NCI-H2196 (cell line): ENCODE measurements at regions not wholly inside any gene's neighbourhood (a gene's known extent, or its start where the extent isn't known, plus 50 kb on each side); places are given as distances from the start of the nearest gene placed in this dataset.
"Not testable (repeated sequence)": the region's sequence is repeated elsewhere in the genome, so short reads cannot be mapped to it uniquely, and the experiment has no call there.

Source experiments
- DNase-seq: peaks from one replicate; lab custom pipeline; 2025; ENCODE audit not compliant: unreplicated experiment; lab: John Stamatoyannopoulos, UW

DNA sequence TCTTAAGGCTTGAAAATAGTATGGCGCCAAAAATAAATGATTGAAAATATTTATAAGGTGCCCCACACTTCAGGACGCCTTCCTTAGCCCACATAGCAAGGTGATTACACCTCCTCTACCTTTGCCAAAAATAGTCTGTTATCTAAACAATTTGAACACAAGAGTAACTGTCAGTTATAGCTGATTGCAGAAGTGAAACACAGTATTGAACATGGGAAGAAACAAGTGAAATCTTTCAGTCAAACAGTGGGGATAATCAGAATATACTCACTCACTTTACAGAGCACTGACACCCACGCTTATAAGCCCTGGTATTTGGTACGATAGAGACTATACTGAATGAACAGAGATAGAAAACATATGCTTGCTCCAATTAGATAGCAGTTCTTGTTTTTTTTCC lies 203.1 kb downstream of the RAB38 start:
- DNase-seq = no peak

DNA sequence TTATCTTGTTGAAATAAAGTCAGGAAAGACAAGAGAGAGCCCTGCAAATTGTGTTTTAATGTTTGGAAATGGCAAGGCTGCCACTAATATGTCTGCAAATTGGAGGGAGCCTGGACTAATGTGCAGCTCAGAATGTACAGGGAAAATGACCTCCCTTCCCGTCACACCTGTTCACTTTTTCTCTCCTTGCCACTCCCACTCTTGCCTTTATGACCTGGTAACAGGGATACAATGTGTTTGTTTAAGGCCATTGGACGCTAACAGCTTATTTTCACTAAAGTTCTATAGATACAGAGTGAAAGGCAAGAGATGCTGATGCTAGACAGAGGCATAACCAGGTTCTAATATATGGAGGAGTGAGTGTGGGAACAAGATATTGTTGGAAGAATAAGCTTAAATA lies 203.9 kb downstream of the RAB38 start:
- DNase-seq = no peak

DNA sequence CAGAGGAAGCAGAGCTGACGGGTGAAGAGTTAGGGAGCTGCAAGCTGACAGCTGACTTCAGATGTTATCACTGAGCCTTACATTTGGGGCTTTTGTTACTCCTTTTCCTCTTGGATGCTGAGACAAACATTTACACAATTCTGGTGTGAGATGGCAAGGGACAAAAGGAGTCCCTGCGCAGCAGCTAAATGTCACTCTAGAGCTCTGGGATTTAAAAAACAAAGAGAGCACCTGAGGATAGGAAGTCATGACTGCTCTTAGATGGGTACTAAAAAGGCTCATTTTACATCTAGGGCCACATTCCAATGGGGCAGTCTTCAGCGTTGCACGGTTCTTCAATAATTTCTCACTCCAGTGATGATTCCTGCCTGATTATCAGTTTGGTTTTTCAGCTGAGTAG lies 204.5 kb downstream of the RAB38 start:
- no peak for DNase-seq

DNA sequence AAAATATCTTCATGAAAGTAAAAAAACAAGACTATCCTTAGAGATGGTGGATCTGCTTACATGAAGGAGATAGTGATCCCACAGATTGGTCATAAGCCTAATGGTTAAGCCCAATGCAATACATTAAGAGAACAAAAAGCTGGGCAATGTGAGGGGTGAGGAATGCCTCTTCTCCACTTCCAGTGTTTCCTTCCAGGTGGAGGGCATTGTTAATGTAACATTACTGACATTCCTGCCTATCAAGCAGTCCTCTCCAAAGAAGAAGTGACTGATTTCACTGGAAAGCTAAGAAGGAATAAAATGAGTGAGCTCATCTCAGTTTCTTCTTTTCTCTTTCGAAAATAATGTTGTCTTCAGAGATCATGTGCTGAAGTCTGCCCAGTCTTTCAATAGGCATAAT lies 207.8 kb downstream of the RAB38 start:
- DNase-seq = no peak

DNA sequence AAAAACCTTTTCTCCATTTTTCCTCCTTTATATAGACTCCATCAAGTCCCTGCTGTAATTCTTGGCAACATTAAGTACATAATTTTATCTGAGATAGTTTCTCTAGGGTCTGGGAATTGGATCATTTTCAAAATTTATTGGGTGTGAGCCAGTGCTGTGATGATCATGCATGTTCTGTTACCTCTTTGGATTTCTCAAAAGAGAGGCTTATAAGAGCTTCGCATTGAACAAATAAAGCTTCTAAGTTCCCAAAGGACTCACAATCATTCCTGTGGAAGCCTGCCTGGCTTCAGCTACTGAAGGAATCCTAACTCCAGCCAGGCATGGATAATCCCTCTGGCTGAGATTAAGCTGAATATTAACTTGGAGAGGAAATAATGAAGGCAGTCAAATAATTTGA lies 208.5 kb downstream of the RAB38 start:
- DNase-seq = no peak

DNA sequence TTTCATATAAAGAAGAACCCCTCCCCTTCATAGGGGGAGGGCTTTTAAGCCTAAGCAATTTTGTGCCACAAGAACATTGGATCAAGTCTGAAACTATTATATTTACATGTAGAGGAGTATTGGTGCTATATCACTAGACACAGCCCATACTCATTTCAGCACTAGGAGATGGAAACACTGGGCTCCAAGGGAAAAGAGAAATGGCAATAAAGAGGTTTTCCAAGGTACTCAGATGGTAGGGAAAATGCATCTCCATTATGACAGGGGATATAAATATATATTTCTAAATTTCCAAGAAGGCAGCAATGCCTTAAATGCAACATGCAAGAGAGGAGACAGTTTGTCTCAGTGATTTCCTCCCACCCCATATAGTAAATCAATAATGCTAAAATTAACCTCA lies 209.0 kb downstream of the RAB38 start:
- DNase-seq = no peak

DNA sequence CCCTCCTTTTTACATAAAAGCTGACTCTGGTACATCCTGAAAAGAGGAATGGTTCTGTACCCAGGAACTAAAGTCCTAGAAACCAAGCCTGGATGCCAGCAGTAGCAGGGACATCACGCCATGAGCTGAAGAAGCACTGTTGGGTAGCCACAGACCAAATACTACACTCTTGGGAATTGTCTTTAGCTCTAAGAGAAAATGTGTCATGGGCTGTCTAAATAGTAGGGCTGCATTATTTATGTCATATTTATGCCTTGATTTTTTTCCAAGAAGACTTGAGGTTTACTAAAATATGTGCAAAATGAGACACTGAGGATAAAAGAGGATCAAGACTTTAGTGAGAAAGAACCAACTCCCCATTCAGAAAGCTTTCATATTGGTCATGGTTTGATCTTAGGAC lies 213.6 kb downstream of the RAB38 start:
- no peak for DNase-seq

DNA sequence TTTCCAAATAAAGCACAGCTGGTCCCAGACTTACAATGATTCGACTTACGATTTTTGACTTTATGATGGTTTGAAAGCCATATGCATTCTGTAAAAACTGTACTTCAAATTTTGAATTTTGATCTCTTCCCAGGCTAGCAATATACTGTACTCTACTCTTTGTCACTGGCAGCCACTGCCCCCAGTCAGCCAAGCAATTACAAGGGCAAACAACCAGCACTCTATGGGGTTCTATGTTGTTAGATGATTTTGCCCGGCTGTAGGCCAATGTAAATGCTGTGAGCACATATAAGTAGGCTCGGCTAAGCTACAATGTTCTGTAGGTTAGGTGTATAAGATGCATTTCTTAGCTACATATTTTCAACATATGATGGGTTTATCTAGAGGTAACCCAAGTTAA lies 217.3 kb downstream of the RAB38 start:
- DNase-seq = no peak

DNA sequence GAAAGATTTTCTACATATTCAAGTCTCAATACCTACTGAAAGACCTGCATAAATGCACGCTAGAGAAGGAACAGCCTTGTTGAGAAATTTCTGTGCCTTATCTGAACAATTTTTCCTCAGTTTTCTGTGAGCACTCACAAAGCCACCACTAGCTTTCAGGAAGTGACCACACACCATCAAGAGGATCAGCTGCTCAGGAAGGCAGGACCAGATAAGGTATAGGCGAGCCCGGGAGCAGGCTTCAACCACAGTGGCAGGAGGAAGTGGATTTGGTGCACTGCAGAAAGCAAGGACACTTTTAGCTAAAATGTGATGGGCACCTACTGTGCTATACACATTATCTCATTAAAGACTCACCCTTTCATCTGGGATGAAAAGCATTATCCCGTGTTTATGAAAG lies 220.8 kb downstream of the RAB38 start:
- no peak for DNase-seq

DNA sequence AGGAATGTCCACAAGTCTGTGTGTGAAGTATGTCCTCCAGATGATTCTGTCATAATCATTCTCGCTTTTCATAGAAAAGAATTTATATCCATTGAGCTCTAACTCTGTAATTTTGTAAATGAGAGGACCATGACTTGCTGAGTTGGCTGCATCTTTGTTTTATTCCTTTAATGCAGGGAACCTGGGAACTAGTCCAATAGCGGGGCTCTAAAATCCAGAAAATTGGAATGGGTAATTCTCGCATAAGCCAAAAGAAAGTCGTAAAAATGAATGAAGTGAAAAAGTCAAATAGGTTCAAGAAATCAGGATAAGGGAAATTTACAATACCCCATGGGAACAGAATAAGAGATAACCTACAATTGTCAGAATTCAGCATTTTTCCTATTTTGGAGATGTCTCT lies 232.5 kb downstream of the RAB38 start:
- DNase-seq = no peak

DNA sequence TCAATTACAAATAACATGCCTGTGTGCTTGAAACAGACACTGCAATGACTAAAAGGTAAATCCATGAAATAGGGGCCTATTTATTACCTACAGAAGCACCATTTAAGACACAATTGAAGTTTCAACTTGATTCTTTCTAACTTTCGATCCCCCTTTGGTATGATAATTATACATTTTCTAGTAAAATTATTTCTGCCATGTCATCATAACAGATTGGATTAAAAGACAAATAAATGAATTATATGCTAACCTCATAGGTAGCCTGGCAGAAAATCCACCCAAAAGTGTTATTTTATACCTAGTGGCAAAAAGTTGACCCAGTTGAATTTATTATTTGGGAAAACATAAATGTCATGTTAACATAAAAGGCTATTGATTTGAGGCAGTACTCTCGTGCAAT lies 241.1 kb downstream of the RAB38 start:
- DNase-seq = no peak

DNA sequence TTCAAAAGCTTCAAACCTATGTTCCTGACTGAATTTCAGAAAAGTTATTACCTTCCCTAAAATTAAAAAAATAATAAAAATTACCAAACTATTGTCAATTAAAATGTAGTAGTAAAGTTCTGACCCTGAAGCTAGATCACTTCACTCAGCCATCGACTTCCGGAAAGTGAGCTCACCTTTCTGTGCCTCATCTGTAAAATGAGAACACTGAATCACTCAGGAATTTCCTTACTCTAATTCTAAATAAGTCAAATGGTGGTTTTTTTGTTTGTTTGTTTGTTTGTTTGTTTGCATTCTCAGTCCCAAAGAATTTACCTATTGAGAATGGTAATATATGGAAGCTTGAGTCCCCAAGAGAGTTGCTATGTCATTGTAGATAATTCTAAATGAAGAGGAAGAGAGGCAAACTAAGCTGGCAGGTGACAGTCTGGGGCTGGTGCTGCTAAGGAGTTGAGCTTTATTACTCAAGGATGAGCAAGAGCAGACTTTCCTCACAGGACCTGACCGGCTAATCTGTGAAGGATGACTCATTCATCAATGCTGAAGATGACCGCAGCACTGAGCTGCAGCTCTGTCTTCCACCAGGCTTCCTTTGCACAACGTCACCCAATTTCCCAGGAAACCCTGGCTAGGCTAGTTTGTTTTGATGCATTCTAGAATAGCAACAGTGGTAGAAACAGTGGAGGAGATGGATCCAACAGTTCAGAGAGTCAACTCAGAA lies 248.8 kb downstream of the RAB38 start:
- DNase-seq = no peak

DNA sequence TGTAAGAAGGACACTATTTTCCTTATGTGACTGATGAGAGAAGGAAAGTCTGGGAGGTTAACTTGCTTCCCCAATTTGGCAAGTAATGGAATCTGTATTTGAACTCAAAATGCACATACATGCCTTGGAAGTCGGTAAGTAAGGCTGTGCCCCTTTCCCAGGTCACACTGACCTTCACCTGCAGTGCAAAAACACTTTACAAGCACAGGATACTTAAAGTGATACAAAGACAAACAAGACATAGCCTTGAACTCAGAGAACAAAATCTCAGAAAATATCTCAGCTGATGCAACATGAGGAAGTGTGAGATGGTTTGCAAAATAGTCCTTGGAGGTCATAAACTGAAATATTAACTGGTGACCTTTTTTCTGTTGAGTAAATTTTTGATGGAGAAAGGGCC lies 251.1 kb downstream of the RAB38 start:
- no peak for DNase-seq

DNA sequence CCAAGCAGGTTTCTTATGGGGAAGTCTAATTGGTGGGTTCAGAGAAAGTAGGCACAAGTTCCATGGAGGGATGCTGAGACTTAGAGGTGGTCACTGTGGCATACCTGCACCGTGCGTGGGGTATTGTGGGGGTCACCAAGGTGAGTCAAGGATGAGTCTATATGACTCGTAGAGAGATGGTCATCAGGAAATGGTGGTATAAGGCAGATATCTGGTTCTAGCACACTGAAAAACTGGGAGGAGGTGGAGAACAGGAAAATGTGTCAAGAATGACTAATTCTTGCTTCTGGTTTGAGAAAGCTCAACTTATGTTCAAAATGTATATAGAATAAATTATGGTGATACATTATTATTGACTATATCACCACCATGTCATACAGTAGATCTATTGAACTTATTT lies 258.1 kb downstream of the RAB38 start:
- DNase-seq = no peak

DNA sequence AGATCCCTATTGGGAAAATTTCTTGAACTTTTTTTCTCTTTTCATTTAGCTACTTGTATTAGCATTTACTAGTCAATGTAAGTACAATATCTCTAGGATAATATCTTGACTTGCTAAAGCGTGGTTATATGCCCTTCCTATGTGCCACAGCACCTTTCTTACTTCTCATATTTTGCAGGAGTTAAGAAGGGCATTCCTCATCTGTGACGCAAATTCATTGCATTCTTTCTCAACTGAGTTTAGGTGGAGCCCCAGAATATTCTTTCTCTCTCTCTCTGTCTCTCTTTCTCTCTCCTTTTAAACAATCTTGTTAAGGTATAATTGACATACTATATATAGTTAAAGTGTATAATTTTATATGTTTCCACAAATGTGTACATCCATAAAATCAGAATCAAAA lies 266.1 kb downstream of the RAB38 start:
- no peak for DNase-seq

DNA sequence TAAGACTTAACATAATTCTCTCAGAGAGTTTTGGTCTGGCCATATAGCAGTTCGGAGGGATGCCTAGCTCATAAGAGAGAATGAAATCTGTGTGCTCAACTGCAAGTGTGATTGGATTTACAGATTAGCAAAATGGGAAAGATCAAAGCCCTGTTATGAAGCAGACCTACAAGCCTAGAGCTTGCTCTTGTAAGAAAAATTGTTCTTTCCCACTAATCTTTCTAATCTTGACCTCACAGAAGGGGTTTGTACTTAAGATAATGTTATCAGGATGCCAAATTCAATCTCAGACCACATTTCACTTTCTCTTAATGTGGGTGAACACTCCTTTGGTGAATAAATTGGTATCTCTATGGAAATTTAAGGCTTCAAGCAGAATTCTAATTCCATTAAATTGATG lies 267.2 kb downstream of the RAB38 start:
- DNase-seq = no peak

DNA sequence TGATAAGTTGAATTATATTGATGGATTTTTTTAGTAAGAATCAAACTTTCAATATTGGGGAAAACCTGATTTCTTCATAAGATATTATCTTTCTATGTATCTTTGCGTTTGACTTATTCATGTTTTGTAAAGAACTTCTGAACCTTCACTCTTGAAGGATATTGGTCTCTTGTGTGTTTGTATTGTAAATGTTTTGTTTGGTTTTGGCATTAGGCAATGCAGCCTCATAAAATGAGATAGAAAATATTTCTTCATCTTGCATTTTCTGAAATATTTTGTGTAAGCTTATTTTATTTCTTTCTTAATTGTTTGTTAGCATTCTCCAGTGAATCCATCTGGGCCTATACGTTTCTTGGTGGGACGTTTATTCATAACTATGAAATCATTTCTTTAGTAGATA lies 271.9 kb downstream of the RAB38 start:
- no peak for DNase-seq

DNA sequence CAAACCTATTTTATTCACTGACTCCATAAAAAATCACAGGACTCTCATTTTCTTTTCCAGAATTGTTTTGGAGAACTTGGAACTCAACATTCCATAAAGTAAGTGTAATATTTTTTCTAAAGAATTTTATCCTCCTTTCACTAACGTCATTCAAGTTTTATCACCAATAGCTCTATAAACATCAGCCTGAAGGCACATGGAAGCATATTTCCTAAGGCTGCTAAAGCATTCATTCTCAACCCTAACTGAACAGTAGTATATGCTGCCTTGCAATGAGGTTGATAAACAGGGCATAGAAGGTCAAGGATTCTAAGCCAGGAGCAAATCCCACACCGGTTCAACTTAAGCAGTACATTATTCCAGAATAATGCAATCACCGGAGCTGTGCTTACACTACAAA lies 273.9 kb downstream of the RAB38 start:
- no peak for DNase-seq

DNA sequence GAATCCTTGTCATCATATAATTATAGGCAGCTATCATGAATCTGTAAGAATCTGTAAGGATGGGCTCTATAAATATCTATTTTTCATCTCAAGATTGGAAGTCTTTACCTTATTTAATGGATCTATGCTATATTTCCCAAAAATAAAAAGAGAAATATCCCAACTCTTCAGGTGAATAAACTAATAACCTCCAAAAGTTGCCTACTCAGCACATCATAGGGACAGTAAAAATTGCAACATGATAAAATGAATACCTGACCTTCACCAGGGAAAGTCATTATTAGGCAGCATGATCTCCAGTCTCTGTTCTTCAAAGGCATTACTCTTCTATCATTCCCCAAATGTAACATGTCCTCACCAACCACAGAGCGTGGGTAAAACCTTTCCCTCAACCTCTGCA lies 277.3 kb downstream of the RAB38 start:
- no peak for DNase-seq

DNA sequence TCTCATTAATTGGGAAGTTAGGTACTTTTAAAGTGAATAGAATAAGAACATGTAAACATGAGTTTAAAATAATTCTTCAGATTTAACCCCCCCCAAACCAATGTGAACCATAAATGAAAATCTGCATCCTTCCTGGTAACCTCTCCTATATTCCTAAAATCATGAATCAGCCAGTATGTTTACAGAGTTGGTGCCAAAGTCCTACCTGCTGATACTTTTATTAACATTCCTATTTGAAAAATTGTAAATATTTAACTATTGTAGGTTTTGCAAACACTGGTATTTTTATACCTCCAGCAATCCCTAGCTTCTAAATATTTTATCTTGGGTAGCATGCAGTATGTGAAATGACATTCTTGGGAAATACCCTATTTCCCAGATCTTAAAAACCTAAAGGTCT lies 278.2 kb downstream of the RAB38 start:
- no peak for DNase-seq

DNA sequence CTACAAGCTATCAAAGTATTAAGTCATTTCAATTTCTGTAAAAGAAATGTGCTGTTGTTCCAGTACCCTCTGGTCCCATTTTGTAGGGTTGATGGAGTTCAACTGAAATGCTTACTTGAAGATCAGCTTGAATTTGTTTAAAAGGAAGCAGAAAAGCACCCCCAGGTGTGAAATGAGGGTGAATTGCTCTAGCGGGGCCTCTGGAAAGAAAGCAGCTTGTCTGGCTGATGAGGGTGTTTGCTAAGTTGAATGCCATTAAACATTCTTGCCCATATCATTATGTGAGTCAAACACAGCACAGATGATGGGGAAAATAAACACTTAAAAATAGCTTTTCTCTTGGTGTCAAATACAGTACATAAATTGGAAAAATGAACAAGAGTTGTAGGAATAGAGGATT lies 280.3 kb downstream of the RAB38 start:
- DNase-seq = no peak

DNA sequence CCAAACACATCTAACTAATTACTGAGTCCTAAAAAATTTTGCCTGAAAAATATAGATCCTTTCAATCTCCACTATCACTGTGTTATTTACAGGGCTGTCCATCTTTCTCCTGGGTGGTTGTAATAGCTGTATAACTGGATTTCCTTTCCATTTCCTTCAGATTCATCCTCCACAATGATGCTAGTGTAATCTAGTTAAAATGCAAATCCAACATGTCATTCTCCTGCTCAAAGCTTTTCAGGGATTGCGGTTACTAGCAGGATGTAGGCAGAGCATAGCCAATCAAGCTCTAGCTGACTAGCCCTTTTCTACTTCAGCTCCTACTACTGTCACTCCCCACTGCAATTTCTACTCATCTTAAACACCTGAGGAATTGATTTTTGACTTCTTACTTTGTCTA lies 283.0 kb downstream of the RAB38 start:
- no peak for DNase-seq

DNA sequence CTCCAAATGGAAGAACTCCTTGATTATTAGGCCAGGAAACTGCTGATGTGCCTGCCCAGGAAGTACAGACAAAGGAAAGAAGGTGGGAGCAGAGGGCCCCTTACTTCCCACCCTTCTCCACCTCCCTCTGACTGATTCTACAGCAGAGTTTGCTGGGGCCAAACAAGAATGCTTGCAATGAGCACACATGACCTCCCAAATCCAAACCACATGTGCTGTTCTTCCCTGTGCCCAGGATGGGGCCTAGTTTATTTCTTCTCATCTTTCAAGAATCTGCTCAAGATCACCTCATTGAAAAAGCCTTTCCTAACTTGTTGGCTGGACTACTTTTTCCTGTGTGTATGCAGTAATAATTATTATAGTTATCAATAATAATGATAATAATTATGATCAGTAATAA lies 286.1 kb downstream of the RAB38 start:
- no peak for DNase-seq

DNA sequence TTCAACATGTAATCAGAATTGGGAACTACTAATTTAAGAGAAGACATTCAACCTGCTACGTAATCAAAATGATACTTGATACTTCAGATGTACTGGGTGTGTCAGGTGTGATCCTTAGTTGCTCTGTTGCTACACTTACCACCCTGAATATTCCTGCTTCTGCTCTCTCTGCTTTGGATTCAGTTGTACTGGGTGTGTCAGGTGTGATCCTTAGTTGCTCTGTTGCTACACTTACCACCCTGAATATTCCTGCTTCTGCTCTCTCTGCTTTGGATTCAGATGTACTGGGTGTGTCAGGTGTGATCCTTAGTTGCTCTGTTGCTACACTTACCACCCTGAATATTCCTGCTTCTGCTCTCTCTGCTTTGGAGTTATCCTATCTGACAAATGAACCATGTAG lies 290.2 kb downstream of the RAB38 start:
- DNase-seq = not testable (repeated sequence)
